OCI-LY1 (cell line): ENCODE measurements at regions not wholly inside any gene's neighbourhood (a gene's known extent, or its start where the extent isn't known, plus 50 kb on each side); places are given as distances from the start of the nearest gene placed in this dataset.

Source experiments
- EZH2 ChIP-seq: fragments of 200-600 bp; sonication (generic), shearing (Covaris generic); IDR thresholded peaks from 2 replicates; pipeline ENCODE4 v1.8.0; 2017; ENCODE audit warnings: borderline replicate concordance, mixed run types, mild to moderate bottlenecking, antibody characterized with exemption, low read length, moderate library complexity, mixed read lengths
- TF ChIP-seq, protein P1 (sequence below): fragments of 200-600 bp; sonication (generic), shearing (Covaris generic); IDR thresholded peaks from 2 replicates; pipeline ENCODE4 v1.5.1; 2017; ENCODE audit warnings: mild to moderate bottlenecking, antibody characterized with exemption, low read length, moderate library complexity, mixed read lengths

DNA sequence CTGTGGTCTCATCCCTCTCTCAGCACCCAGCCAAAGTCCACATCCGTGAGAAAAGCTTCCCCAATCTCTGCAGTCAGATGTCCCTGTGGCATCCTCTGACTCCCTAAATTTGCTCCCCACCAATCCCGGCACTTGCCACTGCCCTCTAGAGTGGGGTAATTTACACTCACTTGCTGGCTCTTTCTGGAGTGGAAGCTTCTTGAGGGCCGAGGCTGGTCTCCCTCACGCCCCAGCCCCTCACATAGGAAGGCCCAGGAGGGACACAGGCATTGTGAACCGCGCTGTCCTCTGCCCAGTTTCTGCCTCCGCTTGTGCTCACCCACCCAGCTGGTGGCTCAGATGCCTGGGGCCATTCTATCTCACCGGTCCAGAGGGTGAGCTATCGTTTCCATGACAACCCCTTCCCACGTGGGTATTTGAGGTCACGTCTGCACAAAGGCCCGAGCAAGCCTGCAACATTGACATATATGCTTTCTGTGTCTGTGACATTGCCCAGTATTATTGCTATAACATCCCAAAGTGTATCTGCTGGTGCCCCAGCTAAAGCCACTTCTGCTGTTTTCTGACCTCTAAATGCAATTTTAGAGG lies 97.3 kb upstream of the CTBP2 start:
- no peak for TF ChIP-seq EZH2
- TF ChIP-seq, protein P1, sequence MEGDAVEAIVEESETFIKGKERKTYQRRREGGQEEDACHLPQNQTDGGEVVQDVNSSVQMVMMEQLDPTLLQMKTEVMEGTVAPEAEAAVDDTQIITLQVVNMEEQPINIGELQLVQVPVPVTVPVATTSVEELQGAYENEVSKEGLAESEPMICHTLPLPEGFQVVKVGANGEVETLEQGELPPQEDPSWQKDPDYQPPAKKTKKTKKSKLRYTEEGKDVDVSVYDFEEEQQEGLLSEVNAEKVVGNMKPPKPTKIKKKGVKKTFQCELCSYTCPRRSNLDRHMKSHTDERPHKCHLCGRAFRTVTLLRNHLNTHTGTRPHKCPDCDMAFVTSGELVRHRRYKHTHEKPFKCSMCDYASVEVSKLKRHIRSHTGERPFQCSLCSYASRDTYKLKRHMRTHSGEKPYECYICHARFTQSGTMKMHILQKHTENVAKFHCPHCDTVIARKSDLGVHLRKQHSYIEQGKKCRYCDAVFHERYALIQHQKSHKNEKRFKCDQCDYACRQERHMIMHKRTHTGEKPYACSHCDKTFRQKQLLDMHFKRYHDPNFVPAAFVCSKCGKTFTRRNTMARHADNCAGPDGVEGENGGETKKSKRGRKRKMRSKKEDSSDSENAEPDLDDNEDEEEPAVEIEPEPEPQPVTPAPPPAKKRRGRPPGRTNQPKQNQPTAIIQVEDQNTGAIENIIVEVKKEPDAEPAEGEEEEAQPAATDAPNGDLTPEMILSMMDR, result no peak
